CD14-positive monocyte (primary cell): ENCODE measurements at regions not wholly inside any gene's neighbourhood (a gene's known extent, or its start where the extent isn't known, plus 50 kb on each side); places are given as distances from the start of the nearest gene placed in this dataset.

Source experiments
- DNase-seq, 3 donors: peaks; one replicate each; pipeline ENCODE4 v3.0.0-alpha.2; 2011 to 2022
- H2AFZ ChIP-seq: 2 replicates; pipeline ENCODE4 v1.6.0; 2012; ENCODE audit warnings: mild to moderate bottlenecking, low read depth, low read length, inconsistent platforms; ENCODE audit not compliant: insufficient read depth, poor library complexity, severe bottlenecking
- H3K27ac ChIP-seq, 2 donors: 1 replicate in 1 of 2; 2 replicates in 1 of 2; pipeline ENCODE4 v1.5.1; 2012 to 2013; ENCODE audit warnings: low read length in 2 of 2, control low read depth in 1 of 2, inconsistent platforms in 1 of 2, low read depth in 1 of 2, mild to moderate bottlenecking in 1 of 2
- H3K27me3 ChIP-seq, 2 donors: one replicate each; pipeline versions ENCODE4 v1.6.0 to v1.6.1; 2011 to 2013; ENCODE audit warnings: low read length in 2 of 2; ENCODE audit not compliant: control insufficient read depth in 2 of 2, insufficient read depth in 2 of 2
- H3K36me3 ChIP-seq, 2 donors: replicated peaks in 1 of 2; 1 replicate in 1 of 2; 2 replicates in 1 of 2; pipeline versions ENCODE4 v1.5.1 to v1.6.1; 2012 to 2013; ENCODE audit warnings: low read length in 2 of 2, control low read depth in 1 of 2, inconsistent platforms in 1 of 2, mild to moderate bottlenecking in 1 of 2; ENCODE audit not compliant: insufficient read depth in 2 of 2, control insufficient read depth in 1 of 2
- H3K4me1 ChIP-seq, 2 donors: 1 replicate in 1 of 2; 2 replicates in 1 of 2; pipeline versions ENCODE4 v1.5.1 to v1.6.1; 2012 to 2013; ENCODE audit warnings: low read length in 2 of 2, control low read depth in 1 of 2, inconsistent platforms in 1 of 2, mild to moderate bottlenecking in 1 of 2, moderate library complexity in 1 of 2; ENCODE audit not compliant: insufficient read depth in 2 of 2, control insufficient read depth in 1 of 2
- H3K4me2 ChIP-seq: replicated peaks from 2 replicates; pipeline ENCODE3; 2012; ENCODE audit warnings: low read length, moderate library complexity, mild to moderate bottlenecking; ENCODE audit not compliant: poor library complexity, severe bottlenecking; ENCODE audit errors: extremely low read depth
- H3K4me3 ChIP-seq, 3 experiments: fragments of 200-600 bp in 1 of 3; sonication (generic) in 1 of 3; replicated peaks in 1 of 3; 1 replicate in 2 of 3; 2 replicates in 1 of 3; pipeline ENCODE4 v1.5.1; 2011 to 2013; ENCODE audit warnings: low read length in 3 of 3, mild to moderate bottlenecking in 3 of 3, control low read depth in 2 of 3, low read depth in 2 of 3, inconsistent platforms in 1 of 3, moderate library complexity in 1 of 3
- H3K79me2 ChIP-seq: 2 replicates; pipeline ENCODE4 v1.6.0; 2012; ENCODE audit warnings: mild to moderate bottlenecking, control low read depth, inconsistent platforms, low read length, moderate library complexity; ENCODE audit not compliant: insufficient read depth
- H3K9ac ChIP-seq: 2 replicates; pipeline ENCODE4 v1.6.0; 2017; ENCODE audit warnings: low read length, mild to moderate bottlenecking; ENCODE audit not compliant: insufficient read depth, poor library complexity, severe bottlenecking
- H3K9me3 ChIP-seq, 2 donors: replicated peaks in 1 of 2; 1 replicate in 1 of 2; 2 replicates in 1 of 2; pipeline versions ENCODE4 v1.5.1 to v1.6.1; 2012 to 2013; ENCODE audit warnings: low read length in 2 of 2, control low read depth in 1 of 2; ENCODE audit not compliant: control insufficient read depth in 1 of 2, insufficient read depth in 1 of 2
- H4K20me1 ChIP-seq: 2 replicates; pipeline ENCODE4 v1.6.0; 2012; ENCODE audit warnings: mild to moderate bottlenecking, low read length, control low read depth, moderate library complexity; ENCODE audit not compliant: insufficient read depth
- H3K27ac Mint-ChIP-seq, 7 donors: one replicate each; pipeline ENCODE4 v1.8.0; 2020; ENCODE audit warnings: mild to moderate bottlenecking in 7 of 7, mixed read lengths in 7 of 7, moderate library complexity in 6 of 7, inconsistent platforms in 2 of 7
- H3K27me3 Mint-ChIP-seq, 3 donors: one replicate each; pipeline ENCODE4 v1.8.0; 2021 to 2022; ENCODE audit warnings: low read depth in 3 of 3, mild to moderate bottlenecking in 3 of 3, mixed read lengths in 3 of 3, moderate library complexity in 3 of 3, inconsistent platforms in 1 of 3
- H3K36me3 Mint-ChIP-seq, 2 donors: one replicate each; pipeline ENCODE4 v1.8.0; 2020; ENCODE audit warnings: mixed read lengths in 2 of 2, inconsistent platforms in 1 of 2, mild to moderate bottlenecking in 1 of 2
- H3K4me1 Mint-ChIP-seq: one replicate; pipeline ENCODE4 v1.8.0; 2020; ENCODE audit warnings: mild to moderate bottlenecking, mixed read lengths
- H3K4me3 Mint-ChIP-seq, 2 donors: one replicate each; pipeline ENCODE4 v1.8.0; 2020; ENCODE audit warnings: mild to moderate bottlenecking in 2 of 2, mixed read lengths in 2 of 2, moderate library complexity in 1 of 2
- H3K9me3 Mint-ChIP-seq, 7 donors: one replicate each; pipeline ENCODE4 v1.8.0; 2020 to 2022; ENCODE audit warnings: mixed read lengths in 7 of 7, mild to moderate bottlenecking in 6 of 7, moderate library complexity in 6 of 7, inconsistent platforms in 2 of 7
- CTCF ChIP-seq: fragments of 200-600 bp; IDR thresholded peaks from one replicate; pipeline ENCODE4 v1.8.0; 2022; ENCODE audit warnings: antibody characterized with exemption, mild to moderate bottlenecking
- WGBS: methylation state at CpG from one replicate; pipeline ENCODE4 v1.1.5; 2013; ENCODE audit warnings: missing lambda C conversion rate; ENCODE audit not compliant: insufficient coverage; 5-methylcytosine and 5-hydroxymethylcytosine counted together
- intact Hi-C, 2 donors: fragments of 100-400 bp; cut with micrococcal nuclease; formaldehyde crosslinking; loops; one replicate each; pipeline versions ENCODE4 v1.15.0 to v1.15.1; 2023

- Histone ChIP-seq H4K20me1 (no peaks in the 10 kb centered on the region), H2AFZ (no peak overlapping the region), H3K27me3 (no peaks in the 10 kb centered on the region), H3K27ac (no peak overlapping the region), H3K9ac (no peak overlapping the region), H3K4me1 (no peaks in the 10 kb centered on the region), H3K9me3 (no peaks in the 10 kb centered on the region), H3K4me3 (no peak overlapping the region), H3K36me3 (no peaks in the 10 kb centered on the region), H3K79me2 (no peaks in the 10 kb centered on the region), H3K4me2 (no peak overlapping the region)
- TF ChIP-seq CTCF: no peak
- no peak overlapping the region for H3K27ac Mint-ChIP-seq
- H3K4me1 Mint-ChIP-seq: no peaks in the 10 kb centered on the region
- no peak overlapping the region for H3K4me3 Mint-ChIP-seq
- H3K9me3 Mint-ChIP-seq: peaks cover 0 to 4% (median 0%) of the 10 kb centered on the region in 7 donors
- DNase-seq: no peak
- H3K27me3 Mint-ChIP-seq: no peaks in the 10 kb centered on the region
- WGBS: no CpG with 5 or more reads among the region's 1 CpG
- intact Hi-C loops: no loop called here
- H3K36me3 Mint-ChIP-seq: no peaks in the 10 kb centered on the region
These were observed 66.3 kb upstream of the PAPPA start for GRCh38 chr9:116087246-116087645.

- Histone ChIP-seq H3K9ac (no peak overlapping the region), H3K4me1 (no peaks in the 10 kb centered on the region), H3K4me2 (no peak overlapping the region), H3K9me3 (no peaks in the 10 kb centered on the region), H4K20me1 (no peaks in the 10 kb centered on the region), H3K79me2 (no peaks in the 10 kb centered on the region), H3K27me3 (no peaks in the 10 kb centered on the region), H3K4me3 (no peak overlapping the region), H2AFZ (no peak overlapping the region), H3K36me3 (no peaks in the 10 kb centered on the region), H3K27ac (no peak overlapping the region)
- Mint-ChIP-seq H3K4me1 (no peaks in the 10 kb centered on the region), H3K27me3 (no peaks in the 10 kb centered on the region), H3K4me3 (no peak overlapping the region), H3K9me3 (peaks cover 0 to 4% (median 0%) of the 10 kb centered on the region in 7 donors), H3K36me3 (no peaks in the 10 kb centered on the region), H3K27ac (no peak overlapping the region)
- no CpG with 5 or more reads among the region's 3 CpGs for WGBS
- intact Hi-C loops: no loop called here
- no peak for DNase-seq
- TF ChIP-seq CTCF: no peak
These were observed 65.8 kb upstream of the PAPPA start for GRCh38 chr9:116087751-116088194.
